ENCODE measurements at regions not wholly inside any gene's neighbourhood (a gene's known extent, or its start where the extent isn't known, plus 50 kb on each side); places are given as distances from the start of the nearest gene placed in this dataset.

- H3K9me2 ChIP-seq (ENCODE audit: insufficient read depth, low read length) = no peaks in the 10 kb centered on the region
- no peak overlapping the region for H3K4me2 ChIP-seq (ENCODE audit: low read length)
- H3K4me3 ChIP-seq (ENCODE audit: low read length) = no peak overlapping the region
- no peak overlapping the region for H3K27ac ChIP-seq (ENCODE audit: low read length)
- H3K9ac ChIP-seq (ENCODE audit: low read length) = no peak overlapping the region
- no peak overlapping the region for H2AFZ ChIP-seq (ENCODE audit: low read depth, low read length)
- no peaks in the 10 kb centered on the region for H3K36me3 ChIP-seq (ENCODE audit: insufficient read depth, low read length)
- no peak for TF ChIP-seq MXI1 (conservative IDR thresholded peaks at IDR 0.05; ENCODE audit: poor library complexity, severe bottlenecking)
- no peak for TF ChIP-seq RAD21 (conservative IDR thresholded peaks at IDR 0.05)
- no peak for TF ChIP-seq TAF1 (IDR thresholded peaks at IDR 0.05; ENCODE audit: low read depth)
- TF ChIP-seq POLR2AphosphoS5 (IDR thresholded peaks at IDR 0.05) = no peak
- no peak for TF ChIP-seq SMC3 (conservative IDR thresholded peaks at IDR 0.05; ENCODE audit: poor library complexity)
- no peak for TF ChIP-seq REST (IDR thresholded peaks at IDR 0.05; ENCODE audit: borderline replicate concordance)
- no peak for TF ChIP-seq EZH2 (IDR thresholded peaks at IDR 0.05; ENCODE audit: borderline replicate concordance, insufficient read depth, low read length, poor library complexity, severe bottlenecking)
- no peak for TF ChIP-seq CTCF (IDR thresholded peaks at IDR 0.05; ENCODE audit: poor library complexity, severe bottlenecking)
- no peak for TF ChIP-seq EP300 (conservative IDR thresholded peaks at IDR 0.05; ENCODE audit: poor library complexity, severe bottlenecking)
- no peaks in the 10 kb centered on the region for H3K27me3 ChIP-seq (ENCODE audit: insufficient read depth, low read depth, low read length)
- no peaks in the 10 kb centered on the region for H3K79me2 ChIP-seq (replicated peaks; ENCODE audit: insufficient read depth, low read length)
- no peaks in the 10 kb centered on the region for H3K9me3 ChIP-seq (ENCODE audit: low read length)
- no peaks in the 10 kb centered on the region for H3F3A ChIP-seq (ENCODE audit: insufficient read depth, low read length, poor library complexity, severe bottlenecking)
- H4K20me1 ChIP-seq (ENCODE audit: insufficient read depth) = no peaks in the 10 kb centered on the region
Measured at GRCh38 chr3:186453531-186453930, 90.6 kb downstream of the CRYGS start.

GRCh38 chr3:186452517-186452916, 90.5 kb upstream of the DGKG start:
- Histone ChIP-seq H3F3A (ENCODE audit: insufficient read depth, low read length, poor library complexity, severe bottlenecking) (no peaks in the 10 kb centered on the region), H3K9me2 (ENCODE audit: insufficient read depth, low read length) (no peaks in the 10 kb centered on the region), H3K27me3 (ENCODE audit: insufficient read depth, low read depth, low read length) (no peaks in the 10 kb centered on the region), H3K27ac (ENCODE audit: low read length) (no peak overlapping the region), H3K4me2 (ENCODE audit: low read length) (no peak overlapping the region), H3K9ac (ENCODE audit: low read length) (no peak overlapping the region), H3K36me3 (ENCODE audit: insufficient read depth, low read length) (no peaks in the 10 kb centered on the region), H3K9me3 (ENCODE audit: low read length) (no peaks in the 10 kb centered on the region), H3K79me2 (replicated peaks; ENCODE audit: insufficient read depth, low read length) (no peaks in the 10 kb centered on the region), H2AFZ (ENCODE audit: low read depth, low read length) (no peak overlapping the region), H3K4me3 (ENCODE audit: low read length) (no peak overlapping the region), H4K20me1 (ENCODE audit: insufficient read depth) (no peaks in the 10 kb centered on the region)
- TF ChIP-seq RAD21 (conservative IDR thresholded peaks at IDR 0.05) = no peak
- TF ChIP-seq POLR2AphosphoS5 (IDR thresholded peaks at IDR 0.05) = no peak
- TF ChIP-seq CTCF (IDR thresholded peaks at IDR 0.05; ENCODE audit: poor library complexity, severe bottlenecking) = no peak
- no peak for TF ChIP-seq EP300 (conservative IDR thresholded peaks at IDR 0.05; ENCODE audit: poor library complexity, severe bottlenecking)
- TF ChIP-seq REST (IDR thresholded peaks at IDR 0.05; ENCODE audit: borderline replicate concordance) = no peak
- no peak for TF ChIP-seq MXI1 (conservative IDR thresholded peaks at IDR 0.05; ENCODE audit: poor library complexity, severe bottlenecking)
- TF ChIP-seq TAF1 (IDR thresholded peaks at IDR 0.05; ENCODE audit: low read depth) = no peak
- no peak for TF ChIP-seq EZH2 (IDR thresholded peaks at IDR 0.05; ENCODE audit: borderline replicate concordance, insufficient read depth, low read length, poor library complexity, severe bottlenecking)
- TF ChIP-seq SMC3 (conservative IDR thresholded peaks at IDR 0.05; ENCODE audit: poor library complexity) = no peak
